Esophagus muscularis mucosa (tissue), 4 donors: ENCODE measurements at regions not wholly inside any gene's neighbourhood (a gene's known extent, or its start where the extent isn't known, plus 50 kb on each side); places are given as distances from the start of the nearest gene placed in this dataset.

Experiments
- DNase-seq: peaks from one replicate; pipeline ENCODE4 v3.0.0-alpha.2; 2017; ENCODE audit errors: extremely low spot score
- H3K27ac ChIP-seq, 4 donors: fragments of 200-600 bp; sonication (generic); replicated peaks in 1 of 4; 1 replicate in 3 of 4; 2 replicates in 1 of 4; pipeline ENCODE4 v1.5.1; 2016 to 2019; ENCODE audit warnings: mild to moderate bottlenecking in 1 of 4
- H3K27me3 ChIP-seq, 4 donors: fragments of 200-600 bp; sonication (generic); one replicate each; pipeline versions ENCODE4 v1.5.1 to v1.6.0; 2016 to 2019
- H3K36me3 ChIP-seq, 4 donors: fragments of 200-600 bp; sonication (generic); one replicate each; pipeline ENCODE4 v1.5.1; 2016 to 2019
- H3K4me1 ChIP-seq, 4 donors: fragments of 200-600 bp; sonication (generic); one replicate each; pipeline ENCODE4 v1.5.1; 2016 to 2019
- H3K4me3 ChIP-seq, 4 donors: fragments of 200-600 bp; sonication (generic); 1 replicate in 2 of 4; 2 replicates in 2 of 4; pipeline ENCODE4 v1.5.1; 2016 to 2019; ENCODE audit warnings: mild to moderate bottlenecking in 4 of 4, moderate library complexity in 1 of 4
- H3K9me3 ChIP-seq, 4 donors: fragments of 200-600 bp; sonication (generic); 1 replicate in 3 of 4; 2 replicates in 1 of 4; pipeline ENCODE4 v1.5.1; 2016 to 2019
- CTCF ChIP-seq, 3 experiments: fragments of 200-600 bp in 2 of 3; fragments of 450-650 bp in 1 of 3; sonication (generic) in 2 of 3; IDR thresholded peaks; one replicate each; pipeline ENCODE4 v1.5.1; 2017 to 2019; ENCODE audit warnings: antibody characterized with exemption in 3 of 3, mild to moderate bottlenecking in 2 of 3, moderate library complexity in 1 of 3
- EP300 ChIP-seq: sonication (generic); formaldehyde crosslinking; IDR thresholded peaks from one replicate; pipeline ENCODE4 v1.6.1; 2017; ENCODE audit warnings: antibody characterized with exemption
- POLR2A ChIP-seq: fragments of 450-650 bp; IDR thresholded peaks from one replicate; pipeline ENCODE4 v1.6.1; 2017; ENCODE audit warnings: antibody characterized with exemption, moderate library complexity, mild to moderate bottlenecking, low read depth
- POLR2AphosphoS5 ChIP-seq, 2 donors: sonication (generic); formaldehyde crosslinking; IDR thresholded peaks; one replicate each; pipeline ENCODE4 v1.6.1; 2017; ENCODE audit warnings: antibody characterized with exemption in 2 of 2
- WGBS: methylation state at CpG from one replicate; pipeline ENCODE4 v1.1.5; 2018; 5-methylcytosine and 5-hydroxymethylcytosine counted together
- intact Hi-C: fragments of 100-400 bp; cut with DNase I; formaldehyde crosslinking; loops from one replicate; pipeline ENCODE4 v1.15.1; 2023

DNA sequence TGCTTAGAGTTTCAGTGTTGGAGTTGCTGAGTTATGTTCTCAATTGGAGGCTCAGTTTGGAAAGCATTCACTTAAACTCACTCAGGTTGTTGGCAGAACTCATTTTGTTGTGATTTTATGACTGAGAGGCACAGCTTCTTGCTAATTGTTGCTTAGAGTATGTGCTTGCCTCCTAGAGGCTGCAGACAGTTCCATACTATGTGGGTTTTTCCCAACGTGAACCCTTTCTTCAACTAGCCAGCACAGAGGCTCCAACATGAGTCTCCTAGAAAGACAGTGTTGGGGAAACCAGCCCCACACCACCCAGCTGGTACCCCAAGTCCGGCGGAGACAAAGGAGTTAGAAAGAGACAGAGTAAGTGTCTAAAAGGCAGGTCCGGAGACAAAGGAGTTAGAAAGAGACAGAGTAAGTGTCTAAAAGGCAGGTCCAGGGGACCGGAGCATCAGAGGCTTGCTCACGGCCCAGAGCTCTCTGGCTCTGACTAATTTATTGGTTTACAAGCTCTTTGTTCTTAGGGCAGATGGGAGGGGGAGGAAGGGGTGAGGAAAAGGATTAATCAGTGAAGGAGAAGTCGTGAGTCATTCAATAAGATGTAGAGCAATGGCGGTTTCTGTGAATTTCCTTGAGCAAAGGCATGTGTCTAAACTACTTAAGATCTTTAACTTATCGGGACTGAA is 999.7 kb upstream of the LRRTM1 start:
- TF ChIP-seq POLR2A (no peak), POLR2AphosphoS5 (IDR thresholded peaks at IDR 0.05) (no peak)
- DNase-seq, result no peak
- WGBS, result 75% methylated on average over 9 of the region's 9 CpGs
- Histone ChIP-seq H3K27ac (no peak overlapping the region), H3K4me3 (no peak overlapping the region), H3K27me3 (no peaks in the 10 kb centered on the region), H3K36me3 (no peaks in the 10 kb centered on the region), H3K9me3 (peaks cover 0 to 3% (median 0%) of the 10 kb centered on the region in 4 donors), H3K4me1 (no peaks in the 10 kb centered on the region)
- intact Hi-C loops, result no loop called here

DNA sequence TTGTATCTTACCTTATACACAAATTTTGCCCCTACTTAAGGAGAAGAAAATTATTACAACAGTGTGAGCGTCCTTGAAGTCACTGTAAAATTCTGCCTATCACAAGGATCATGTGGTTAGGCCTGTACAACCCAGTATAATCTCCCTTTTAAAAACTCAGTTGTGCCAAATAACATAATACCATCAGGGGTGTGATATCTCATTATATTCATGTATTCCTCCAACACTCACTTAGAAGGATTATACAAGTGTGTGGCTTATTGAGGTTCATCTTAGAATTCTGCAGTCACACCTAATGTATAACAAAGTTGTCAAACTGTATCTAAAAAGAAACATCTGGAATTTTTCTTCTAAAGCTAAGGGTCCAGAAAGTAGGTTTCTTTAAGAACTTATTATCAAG is 998.8 kb upstream of the LRRTM1 start:
- no peak overlapping the region for H3K4me3 ChIP-seq
- H3K36me3 ChIP-seq, result no peaks in the 10 kb centered on the region
- peaks cover 0 to 3% (median 0%) of the 10 kb centered on the region in 4 donors for H3K9me3 ChIP-seq
- intact Hi-C loops, result no loop called here
- no peak for DNase-seq
- H3K27ac ChIP-seq, result no peak overlapping the region
- WGBS, result 67% methylated on average over 1 of the region's 1 CpG
- TF ChIP-seq POLR2AphosphoS5 (IDR thresholded peaks at IDR 0.05), result no peak
- H3K27me3 ChIP-seq, result no peaks in the 10 kb centered on the region
- H3K4me1 ChIP-seq, result no peaks in the 10 kb centered on the region

DNA sequence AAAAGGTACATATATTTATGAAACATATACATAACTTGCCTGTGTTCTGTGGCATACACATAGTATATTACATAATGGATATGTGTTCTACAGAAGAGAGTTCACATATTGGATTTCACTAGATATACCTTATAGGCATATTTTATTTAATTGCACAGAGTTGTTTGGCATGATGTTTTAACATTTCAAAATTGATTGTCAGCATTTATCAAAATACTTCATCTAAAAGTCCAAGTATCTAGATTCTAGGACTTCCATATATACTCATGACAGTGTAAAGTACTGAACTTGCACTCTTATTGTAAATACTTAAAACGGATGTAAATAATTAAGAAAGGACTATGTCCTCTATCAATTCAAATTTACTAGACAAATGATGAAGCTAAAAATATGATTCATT is 995.3 kb upstream of the LRRTM1 start:
- WGBS, result 91% methylated on average over 1 of the region's 1 CpG
- Histone ChIP-seq H3K4me3 (no peak overlapping the region), H3K27ac (no peak overlapping the region), H3K27me3 (no peaks in the 10 kb centered on the region), H3K9me3 (peaks cover 0 to 3% (median 0%) of the 10 kb centered on the region in 4 donors), H3K36me3 (no peaks in the 10 kb centered on the region), H3K4me1 (no peaks in the 10 kb centered on the region)
- no peak for TF ChIP-seq EP300
- TF ChIP-seq POLR2A, result no peak
- no peak for TF ChIP-seq CTCF (IDR thresholded peaks at IDR 0.05)
- no peak for TF ChIP-seq POLR2AphosphoS5 (IDR thresholded peaks at IDR 0.05)
- intact Hi-C loops, result no loop called here
- DNase-seq, result no peak

- intact Hi-C loops, result no loop called here
Measured at GRCh38 chr2:81290846-81291245, 986.3 kb upstream of the LRRTM1 start.

DNA sequence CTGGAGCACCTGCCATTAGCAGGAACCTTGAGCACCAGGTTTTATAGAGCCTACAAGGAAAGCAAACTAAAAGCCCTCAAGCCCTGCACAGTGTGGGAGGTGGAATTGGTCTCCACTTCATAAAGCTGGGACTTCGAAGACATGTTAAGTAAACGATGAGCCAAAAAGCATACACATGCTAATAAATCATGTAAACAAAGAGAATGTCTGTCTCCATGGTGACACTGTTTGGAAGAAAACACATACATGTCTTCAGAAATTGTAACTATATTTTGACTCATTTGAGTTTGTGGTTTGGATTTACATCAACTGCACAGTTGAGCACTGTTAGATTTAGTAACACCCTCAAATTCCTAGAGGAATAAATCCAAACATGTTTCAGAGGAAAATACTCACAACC is 978.5 kb upstream of the LRRTM1 start:
- DNase-seq, result no peak
- Histone ChIP-seq H3K36me3 (no peaks in the 10 kb centered on the region), H3K9me3 (no peaks in the 10 kb centered on the region), H3K4me1 (peaks cover 0 to 9% (median 4%) of the 10 kb centered on the region in 4 donors), H3K4me3 (no peak overlapping the region), H3K27me3 (no peaks in the 10 kb centered on the region), H3K27ac (no peak overlapping the region)
- TF ChIP-seq POLR2AphosphoS5 (IDR thresholded peaks at IDR 0.05), result no peak
- no peak for TF ChIP-seq POLR2A
- no peak for TF ChIP-seq EP300
- TF ChIP-seq CTCF (IDR thresholded peaks at IDR 0.05), result no peak
- 19% methylated on average over 2 of the region's 2 CpGs for WGBS
- intact Hi-C loops, result no loop called here

More at GRCh38 chr2:81290846-81291245, 986.3 kb upstream of the LRRTM1 start:
- no peaks in the 10 kb centered on the region for H3K27me3 ChIP-seq
- H3K36me3 ChIP-seq, result no peaks in the 10 kb centered on the region
- no peak for DNase-seq
- H3K4me1 ChIP-seq, result no peaks in the 10 kb centered on the region
- no peak overlapping the region for H3K4me3 ChIP-seq
- TF ChIP-seq EP300 (no peak), POLR2AphosphoS5 (IDR thresholded peaks at IDR 0.05) (no peak)
- peaks cover 0 to 16% (median 0%) of the 10 kb centered on the region in 4 donors for H3K9me3 ChIP-seq
- WGBS, result 84% methylated on average over 3 of the region's 3 CpGs
- no peak overlapping the region for H3K27ac ChIP-seq

- Histone ChIP-seq H3K36me3 (no peaks in the 10 kb centered on the region), H3K27ac (no peak overlapping the region), H3K27me3 (no peaks in the 10 kb centered on the region), H3K4me1 (peaks cover 0 to 9% (median 4%) of the 10 kb centered on the region in 4 donors), H3K9me3 (no peaks in the 10 kb centered on the region), H3K4me3 (no peak overlapping the region)
- intact Hi-C loops, result no loop called here
- TF ChIP-seq EP300, result no peak
- TF ChIP-seq POLR2A, result no peak
- TF ChIP-seq CTCF (IDR thresholded peaks at IDR 0.05), result no peak
- TF ChIP-seq POLR2AphosphoS5 (IDR thresholded peaks at IDR 0.05), result no peak
- 90% methylated on average over 2 of the region's 2 CpGs for WGBS
- DNase-seq, result no peak
Measured at GRCh38 chr2:81282151-81282769, 977.7 kb upstream of the LRRTM1 start.
